DND-41 (cell line): ENCODE measurements at regions not wholly inside any gene's neighbourhood (a gene's known extent, or its start where the extent isn't known, plus 50 kb on each side); places are given as distances from the start of the nearest gene placed in this dataset.

ENCODE experiments used
- EZH2 ChIP-seq: IDR thresholded peaks from 3 replicates; pipeline ENCODE4 v1.6.1; 2012; ENCODE audit warnings: borderline replicate concordance, low read depth, mild to moderate bottlenecking, moderate library complexity, low read length, inconsistent platforms; ENCODE audit not compliant: severe bottlenecking
- TF ChIP-seq, protein P1 (sequence below): IDR thresholded peaks from 2 replicates; pipeline ENCODE4 v1.5.1; 2012; ENCODE audit warnings: borderline replicate concordance, low read length, moderate library complexity, mild to moderate bottlenecking; ENCODE audit not compliant: poor library complexity, severe bottlenecking; ENCODE audit errors: extremely low read depth

DNA sequence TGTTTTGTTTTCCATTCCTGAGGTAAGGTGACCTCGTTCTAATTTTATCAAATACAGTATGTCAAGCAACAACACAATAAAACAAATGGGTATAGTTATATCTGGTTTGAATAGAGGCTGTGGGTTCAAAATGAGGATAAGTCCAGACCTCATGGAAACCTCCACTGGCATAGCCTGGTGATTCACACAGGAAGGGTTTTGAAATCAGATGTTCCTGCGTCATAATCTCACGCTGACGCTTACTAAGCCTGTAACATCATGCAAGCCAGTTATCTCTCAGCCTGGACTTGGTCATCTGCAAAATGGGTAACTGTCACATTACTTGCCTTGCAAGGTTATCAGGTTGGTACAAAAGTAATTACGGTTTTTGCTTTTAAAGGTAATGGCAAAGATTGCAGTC is 1056.3 kb upstream of the EEF2KMT start:
- TF ChIP-seq, protein P1, sequence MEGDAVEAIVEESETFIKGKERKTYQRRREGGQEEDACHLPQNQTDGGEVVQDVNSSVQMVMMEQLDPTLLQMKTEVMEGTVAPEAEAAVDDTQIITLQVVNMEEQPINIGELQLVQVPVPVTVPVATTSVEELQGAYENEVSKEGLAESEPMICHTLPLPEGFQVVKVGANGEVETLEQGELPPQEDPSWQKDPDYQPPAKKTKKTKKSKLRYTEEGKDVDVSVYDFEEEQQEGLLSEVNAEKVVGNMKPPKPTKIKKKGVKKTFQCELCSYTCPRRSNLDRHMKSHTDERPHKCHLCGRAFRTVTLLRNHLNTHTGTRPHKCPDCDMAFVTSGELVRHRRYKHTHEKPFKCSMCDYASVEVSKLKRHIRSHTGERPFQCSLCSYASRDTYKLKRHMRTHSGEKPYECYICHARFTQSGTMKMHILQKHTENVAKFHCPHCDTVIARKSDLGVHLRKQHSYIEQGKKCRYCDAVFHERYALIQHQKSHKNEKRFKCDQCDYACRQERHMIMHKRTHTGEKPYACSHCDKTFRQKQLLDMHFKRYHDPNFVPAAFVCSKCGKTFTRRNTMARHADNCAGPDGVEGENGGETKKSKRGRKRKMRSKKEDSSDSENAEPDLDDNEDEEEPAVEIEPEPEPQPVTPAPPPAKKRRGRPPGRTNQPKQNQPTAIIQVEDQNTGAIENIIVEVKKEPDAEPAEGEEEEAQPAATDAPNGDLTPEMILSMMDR: no peak
- no peak for TF ChIP-seq EZH2
